ENCODE measurements at regions not wholly inside any gene's neighbourhood (a gene's known extent, or its start where the extent isn't known, plus 50 kb on each side); places are given as distances from the start of the nearest gene placed in this dataset.
"Not testable (repeated sequence)": the region's sequence is repeated elsewhere in the genome, so short reads cannot be mapped to it uniquely, and the experiment has no call there.

DNA sequence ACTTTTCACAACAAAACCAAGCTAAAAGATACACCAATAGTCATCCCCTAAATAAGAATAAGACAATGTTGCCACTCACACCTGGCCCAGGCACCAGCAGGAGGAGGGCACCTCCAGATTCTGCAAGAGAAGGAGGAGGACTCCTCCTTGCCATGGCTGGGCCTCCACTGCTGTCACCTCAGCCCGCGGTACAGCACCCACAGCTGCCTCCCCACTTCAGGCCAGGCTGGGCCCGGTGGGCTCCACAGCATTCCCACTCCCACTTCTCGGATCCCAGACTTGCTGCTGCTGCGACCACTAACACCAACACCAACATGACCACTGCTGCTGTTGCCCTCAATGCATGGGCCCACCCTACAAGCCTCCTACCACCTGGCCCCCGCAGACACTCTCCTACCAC is 95.3 kb upstream of the POTED start:
- not testable (repeated sequence) for H3K9me3 Mint-ChIP-seq; H3K4me3 Mint-ChIP-seq; ATAC-seq (replicated peaks); H3K27ac Mint-ChIP-seq; H3K27me3 Mint-ChIP-seq; H3K4me1 Mint-ChIP-seq; H3K36me3 Mint-ChIP-seq (ENCODE audit: low read depth)

DNA sequence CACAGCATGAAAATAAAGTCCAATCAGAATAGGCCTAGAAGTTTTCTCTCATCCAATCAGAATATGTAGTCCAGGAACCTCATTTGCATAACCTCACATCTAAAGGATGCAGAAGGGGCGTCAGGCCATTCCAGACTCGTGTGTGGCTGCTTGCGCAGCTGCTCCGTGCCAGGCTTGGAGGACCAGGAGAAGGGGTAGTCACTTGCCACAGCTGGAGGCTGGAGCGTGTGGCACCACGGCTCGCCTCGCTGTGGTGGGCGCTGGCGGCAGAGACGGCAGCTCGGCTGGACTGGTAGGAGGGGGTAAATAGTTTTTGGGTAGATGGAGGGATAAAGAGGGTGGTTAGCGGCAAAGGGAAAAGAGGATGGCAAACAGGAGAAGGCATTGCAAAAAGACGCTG is 93.6 kb upstream of the POTED start:
- H3K27me3 Mint-ChIP-seq; H3K4me3 Mint-ChIP-seq; ATAC-seq (replicated peaks); H3K36me3 Mint-ChIP-seq (ENCODE audit: low read depth); H3K4me1 Mint-ChIP-seq; H3K9me3 Mint-ChIP-seq; H3K27ac Mint-ChIP-seq: not testable (repeated sequence)

- H3K4me3 Mint-ChIP-seq; H3K9me3 Mint-ChIP-seq; H3K36me3 Mint-ChIP-seq (ENCODE audit: low read depth); H3K27ac Mint-ChIP-seq; ATAC-seq (replicated peaks); H3K27me3 Mint-ChIP-seq; H3K4me1 Mint-ChIP-seq: not testable (repeated sequence)
These were observed 89.6 kb upstream of the POTED start for GRCh38 chr21:13519971-13520370.

DNA sequence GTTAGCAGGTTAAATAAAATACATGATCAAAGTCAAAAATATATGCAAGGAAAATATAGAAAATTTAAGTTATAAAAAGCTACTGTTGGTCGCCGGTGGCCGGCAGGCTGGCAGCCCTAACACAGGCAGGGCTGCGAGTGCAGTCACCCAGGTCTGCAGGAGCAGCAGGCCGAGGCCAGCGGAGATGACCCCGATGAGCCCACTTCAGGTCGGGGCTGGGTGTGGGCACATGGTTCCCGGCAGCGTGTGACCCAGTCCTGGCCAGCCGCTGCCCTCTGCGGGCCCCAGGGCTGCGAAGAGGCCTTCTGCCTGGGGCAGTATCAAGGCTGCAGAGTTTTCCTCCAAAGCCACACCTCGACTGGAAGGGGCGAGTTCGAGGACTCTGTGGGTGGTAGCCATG is 84.6 kb upstream of the POTED start:
- not testable (repeated sequence) for H3K4me1 Mint-ChIP-seq; H3K9me3 Mint-ChIP-seq; H3K36me3 Mint-ChIP-seq (ENCODE audit: low read depth); H3K27me3 Mint-ChIP-seq; ATAC-seq (replicated peaks); H3K27ac Mint-ChIP-seq; H3K4me3 Mint-ChIP-seq

DNA sequence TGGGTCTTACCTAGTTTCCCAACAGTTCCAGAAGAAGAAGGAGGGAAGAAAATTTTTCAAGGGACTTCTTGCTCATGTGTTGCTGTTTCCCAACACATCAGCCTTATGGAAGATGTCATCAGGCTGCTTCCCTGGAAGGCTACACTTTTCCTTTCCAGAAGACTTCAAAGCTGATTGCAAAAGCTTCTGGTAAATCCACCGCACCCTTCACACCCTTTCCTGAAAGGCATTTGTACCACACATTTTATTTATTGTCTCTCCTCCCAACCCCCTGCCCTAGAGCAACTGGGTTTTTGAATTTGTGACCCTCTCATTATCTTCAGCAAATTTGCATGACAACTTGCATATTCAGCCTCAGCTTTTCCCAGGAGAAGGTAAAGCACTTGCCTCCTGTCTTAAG is 80.5 kb upstream of the POTED start:
- not testable (repeated sequence) for H3K4me3 Mint-ChIP-seq; ATAC-seq (replicated peaks); H3K9me3 Mint-ChIP-seq; H3K27ac Mint-ChIP-seq; H3K36me3 Mint-ChIP-seq (ENCODE audit: low read depth); H3K4me1 Mint-ChIP-seq; H3K27me3 Mint-ChIP-seq

- H3K36me3 Mint-ChIP-seq (ENCODE audit: low read depth); H3K4me1 Mint-ChIP-seq; H3K4me3 Mint-ChIP-seq; ATAC-seq (replicated peaks); H3K27me3 Mint-ChIP-seq; H3K9me3 Mint-ChIP-seq; H3K27ac Mint-ChIP-seq: not testable (repeated sequence)
These were observed 79.9 kb upstream of the POTED start for GRCh38 chr21:13529674-13530073.

DNA sequence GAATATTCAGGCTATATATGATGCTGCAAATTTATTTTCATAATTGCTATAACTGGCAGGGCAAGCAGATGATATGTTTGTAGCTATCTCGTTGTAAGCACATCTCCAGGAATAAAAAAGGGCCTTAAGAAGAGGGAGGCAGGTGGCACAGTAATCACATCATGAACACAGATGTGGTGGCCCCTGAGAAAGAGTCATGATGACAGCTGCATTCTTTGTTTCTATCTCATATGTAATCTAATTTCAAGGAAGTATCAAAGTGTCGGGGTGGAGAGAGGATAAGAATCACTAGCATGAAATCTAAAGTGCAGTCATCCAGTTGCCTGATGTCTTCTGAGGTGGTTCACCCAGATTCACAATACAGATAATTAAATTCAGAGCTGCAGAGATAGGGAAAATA is 78.9 kb upstream of the POTED start:
- not testable (repeated sequence) for ATAC-seq (replicated peaks); H3K27ac Mint-ChIP-seq; H3K4me1 Mint-ChIP-seq; H3K36me3 Mint-ChIP-seq (ENCODE audit: low read depth); H3K9me3 Mint-ChIP-seq; H3K4me3 Mint-ChIP-seq; H3K27me3 Mint-ChIP-seq

- H3K27me3 Mint-ChIP-seq; H3K27ac Mint-ChIP-seq; H3K4me1 Mint-ChIP-seq; ATAC-seq (replicated peaks); H3K36me3 Mint-ChIP-seq (ENCODE audit: low read depth); H3K4me3 Mint-ChIP-seq; H3K9me3 Mint-ChIP-seq: not testable (repeated sequence)
These were observed 66.1 kb upstream of the POTED start for GRCh38 chr21:13543482-13543881.

DNA sequence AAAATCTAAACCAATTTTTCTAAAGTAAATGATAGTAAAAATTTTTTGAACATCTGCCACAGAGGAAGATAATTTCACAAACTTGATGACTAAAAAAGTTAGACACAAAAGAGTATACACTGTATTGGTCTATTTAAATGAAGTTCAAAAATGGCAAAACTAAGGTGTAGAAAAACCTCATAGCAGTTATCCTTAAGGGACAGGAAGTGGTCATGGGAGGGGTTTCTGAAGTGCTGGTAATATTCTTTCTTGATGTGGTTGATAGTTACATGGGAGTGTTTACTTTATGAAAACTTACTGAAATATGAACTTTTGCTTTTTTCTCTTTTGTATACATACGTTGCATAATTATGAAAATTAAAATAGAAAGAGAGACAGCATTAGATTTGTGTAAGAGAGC is 64.1 kb upstream of the POTED start:
- H3K4me1 Mint-ChIP-seq; H3K4me3 Mint-ChIP-seq; H3K27ac Mint-ChIP-seq; H3K36me3 Mint-ChIP-seq (ENCODE audit: low read depth); H3K27me3 Mint-ChIP-seq; H3K9me3 Mint-ChIP-seq: not testable (repeated sequence)
- ATAC-seq (replicated peaks): peak; percentile 78
